T-helper 2 cell treated with Interferon-gamma antibody and Interleukin-4, amounts not matched to agents 100 ng/mL and 5 ng/mL, for 36 hours (primary cell): ENCODE measurements at regions not wholly inside any gene's neighbourhood (a gene's known extent, or its start where the extent isn't known, plus 50 kb on each side); places are given as distances from the start of the nearest gene placed in this dataset.
"Not testable (repeated sequence)": the region's sequence is repeated elsewhere in the genome, so short reads cannot be mapped to it uniquely, and the experiment has no call there.

Experiments used
- intact Hi-C: fragments of 100-400 bp; cut with micrococcal nuclease; formaldehyde crosslinking; loops from one replicate; pipeline ENCODE4 v1.15.1; 2023

- intact Hi-C loops: no loop called here
These were observed 137.3 kb upstream of the TMTC4 start for GRCh38 chr13:100811928-100812327.

- intact Hi-C loops: no loop called here
These were observed 136.7 kb upstream of the TMTC4 start for GRCh38 chr13:100811024-100811865.

GRCh38 chr13:100810481-100810880 lies 135.9 kb upstream of the TMTC4 start:
- intact Hi-C loops: no loop called here

GRCh38 chr13:100809856-100810255 lies 135.3 kb upstream of the TMTC4 start:
- intact Hi-C loops: no loop called here

GRCh38 chr13:100809129-100809390 lies 134.5 kb upstream of the TMTC4 start:
- intact Hi-C loops: no loop called here

- intact Hi-C loops: no loop called here
These were observed 133.9 kb upstream of the TMTC4 start for GRCh38 chr13:100808330-100809128.

GRCh38 chr13:100803091-100803490 lies 128.5 kb upstream of the TMTC4 start:
- intact Hi-C loops: no loop called here

- intact Hi-C loops: no loop called here
These were observed 125.8 kb upstream of the TMTC4 start for GRCh38 chr13:100800283-100800875.

- intact Hi-C loops: no loop called here
These were observed 124.3 kb upstream of the TMTC4 start for GRCh38 chr13:100798739-100799361.

GRCh38 chr13:100797921-100798320 lies 123.3 kb upstream of the TMTC4 start:
- intact Hi-C loops: no loop called here

- intact Hi-C loops: no loop called here
These were observed 121.9 kb upstream of the TMTC4 start for GRCh38 chr13:100796463-100796862.

GRCh38 chr13:100794575-100794974 lies 120.0 kb upstream of the TMTC4 start:
- intact Hi-C loops: no loop called here

GRCh38 chr13:100790405-100790804 lies 115.8 kb upstream of the TMTC4 start:
- intact Hi-C loops: no loop called here

GRCh38 chr13:100789968-100790367 lies 115.4 kb upstream of the TMTC4 start:
- intact Hi-C loops: no loop called here

- intact Hi-C loops: no loop called here
These were observed 114.9 kb upstream of the TMTC4 start for GRCh38 chr13:100789481-100789880.

GRCh38 chr13:100789025-100789424 lies 114.4 kb upstream of the TMTC4 start:
- intact Hi-C loops: no loop called here

GRCh38 chr13:100788540-100788939 lies 113.9 kb upstream of the TMTC4 start:
- intact Hi-C loops: no loop called here

GRCh38 chr13:100787899-100788298 lies 113.3 kb upstream of the TMTC4 start:
- intact Hi-C loops: no loop called here

GRCh38 chr13:100776686-100777085 lies 102.1 kb upstream of the TMTC4 start:
- intact Hi-C loops: not testable (repeated sequence)

- intact Hi-C loops: no loop called here
These were observed 99.5 kb upstream of the TMTC4 start for GRCh38 chr13:100773923-100774663.

GRCh38 chr13:100773429-100773828 lies 98.8 kb upstream of the TMTC4 start:
- intact Hi-C loops: no loop called here
